ENCODE measurements at regions not wholly inside any gene's neighbourhood (a gene's known extent, or its start where the extent isn't known, plus 50 kb on each side); places are given as distances from the start of the nearest gene placed in this dataset.
"Not testable (repeated sequence)": the region's sequence is repeated elsewhere in the genome, so short reads cannot be mapped to it uniquely, and the experiment has no call there.

DNA sequence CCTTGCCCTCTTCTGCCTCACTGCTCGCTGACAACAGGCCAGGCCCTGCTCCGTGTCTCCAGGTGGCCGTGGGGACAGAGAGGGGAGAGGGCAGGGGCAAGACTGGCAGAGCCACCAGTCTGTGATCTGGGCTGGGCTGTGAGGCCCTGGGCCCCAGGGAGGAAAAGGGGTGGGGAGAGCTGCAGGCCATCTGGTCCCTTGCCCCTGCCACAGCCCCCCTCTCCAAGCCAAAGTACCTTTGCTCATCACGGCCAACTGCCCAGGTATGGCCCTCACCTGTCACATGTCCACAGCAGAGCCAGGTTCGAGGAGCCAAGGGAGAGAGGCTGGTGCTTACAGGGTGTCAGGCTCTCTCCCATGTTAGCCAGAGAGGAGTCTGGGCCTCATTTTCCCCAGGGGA lies 91.4 kb upstream of the LHX1 start:
- no peak for DNase-seq (ENCODE audit: low read depth)

DNA sequence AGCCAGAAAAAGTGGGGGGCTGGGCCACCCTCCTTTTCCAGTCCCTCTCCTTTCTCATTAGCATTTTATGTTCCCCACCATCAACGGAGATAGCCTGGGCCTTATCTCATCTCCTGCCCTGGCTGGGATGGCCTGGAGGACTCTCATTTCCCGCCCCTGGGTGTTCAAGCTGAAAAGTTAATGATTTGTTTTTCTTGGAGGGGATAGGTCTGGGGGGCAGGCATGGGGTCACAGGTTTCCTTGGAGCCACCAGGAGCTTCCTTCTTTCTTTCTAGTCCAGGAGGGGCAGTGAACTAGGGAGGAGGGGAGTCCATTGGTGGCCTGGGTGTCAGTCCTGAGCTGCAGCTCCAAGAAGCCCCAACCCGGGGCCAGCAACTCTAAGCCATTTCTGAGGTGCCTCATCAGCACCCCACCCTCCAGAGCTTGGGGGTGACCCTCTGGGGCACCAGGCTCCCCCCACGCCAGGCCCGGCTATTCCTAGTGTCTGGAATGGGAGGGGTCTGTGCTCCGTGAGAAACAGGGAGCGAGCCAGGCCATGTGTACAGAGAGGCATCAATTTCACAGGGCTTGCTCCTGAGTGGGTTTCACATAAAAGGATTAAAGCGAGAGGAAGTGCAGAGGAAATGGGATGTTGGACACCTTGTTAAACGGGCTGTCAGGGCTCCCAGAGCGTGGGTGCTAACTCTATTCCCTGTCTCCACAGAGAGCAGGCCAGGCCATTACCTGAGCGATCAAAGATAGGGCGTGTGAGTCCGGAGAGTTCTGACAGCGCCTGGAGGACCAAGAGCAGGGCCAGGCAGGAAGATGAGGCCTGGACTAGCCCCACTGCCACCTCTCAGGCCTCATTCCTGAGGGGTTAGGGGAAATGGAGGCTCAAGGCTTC lies 90.6 kb upstream of the LHX1 start:
- no peak for DNase-seq (ENCODE audit: low read depth)

DNA sequence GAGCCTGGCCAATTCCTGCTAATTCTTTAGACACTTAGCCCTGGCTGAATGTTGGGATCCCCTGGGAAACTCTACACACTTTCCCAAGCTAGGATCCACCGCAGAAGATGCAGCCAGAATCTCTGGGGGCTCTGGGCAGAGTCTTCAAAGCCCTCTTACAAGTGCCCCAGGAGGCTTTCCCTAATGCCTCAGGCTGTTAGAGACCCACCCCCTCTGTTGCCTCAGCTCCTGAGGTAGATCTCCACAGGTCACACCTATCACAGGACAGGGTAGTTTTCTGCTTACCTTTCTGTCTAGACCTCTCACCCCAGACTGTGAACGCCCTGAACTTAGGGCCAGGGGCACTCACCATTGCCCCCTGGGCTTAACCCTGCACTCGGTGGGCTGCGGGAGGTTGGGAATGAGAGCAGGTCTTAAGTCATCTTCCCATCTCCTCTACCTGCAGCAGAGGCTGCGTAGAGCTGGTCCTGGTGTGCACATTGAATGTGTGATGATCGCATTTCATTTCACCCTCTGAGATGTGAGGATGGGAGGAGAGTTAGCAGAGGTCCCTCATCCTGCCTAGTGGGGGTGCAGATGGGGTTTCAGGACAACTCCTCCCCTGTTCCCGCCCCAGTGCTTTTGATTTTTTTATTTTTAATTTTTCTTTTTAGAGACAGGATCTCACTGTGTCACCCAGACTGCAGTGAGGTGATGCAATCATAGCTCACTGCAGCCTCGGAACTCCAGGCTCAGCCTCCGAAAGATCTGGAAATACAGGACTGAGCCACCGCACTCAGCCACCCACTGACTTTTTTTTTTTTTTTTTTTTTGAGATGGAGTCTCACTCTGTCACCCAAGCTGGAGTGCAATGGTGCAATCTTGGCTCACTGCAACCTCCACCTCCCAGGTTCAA lies 89.0 kb upstream of the LHX1 start:
- DNase-seq (ENCODE audit: low read depth): no peak

DNA sequence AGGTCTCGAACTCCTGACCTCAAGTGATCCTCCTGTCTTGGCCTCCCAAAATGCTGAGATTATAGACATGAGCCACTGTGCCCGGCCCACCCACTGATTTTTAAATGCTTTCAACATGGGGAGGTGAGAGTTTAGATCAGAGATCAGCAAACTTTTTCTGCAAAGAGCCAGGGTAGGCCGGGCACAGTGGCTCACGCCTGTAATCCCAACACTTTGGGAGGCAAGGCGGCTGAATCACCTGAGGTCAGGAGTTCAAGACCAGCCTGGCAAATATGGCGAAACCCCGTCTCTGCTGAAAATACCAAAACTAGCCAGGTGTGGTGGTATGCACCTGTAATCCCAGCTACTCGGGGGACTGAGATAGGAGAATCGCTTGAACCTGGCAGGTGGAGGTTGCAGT lies 88.3 kb upstream of the LHX1 start:
- not testable (repeated sequence) for DNase-seq (ENCODE audit: low read depth)

DNA sequence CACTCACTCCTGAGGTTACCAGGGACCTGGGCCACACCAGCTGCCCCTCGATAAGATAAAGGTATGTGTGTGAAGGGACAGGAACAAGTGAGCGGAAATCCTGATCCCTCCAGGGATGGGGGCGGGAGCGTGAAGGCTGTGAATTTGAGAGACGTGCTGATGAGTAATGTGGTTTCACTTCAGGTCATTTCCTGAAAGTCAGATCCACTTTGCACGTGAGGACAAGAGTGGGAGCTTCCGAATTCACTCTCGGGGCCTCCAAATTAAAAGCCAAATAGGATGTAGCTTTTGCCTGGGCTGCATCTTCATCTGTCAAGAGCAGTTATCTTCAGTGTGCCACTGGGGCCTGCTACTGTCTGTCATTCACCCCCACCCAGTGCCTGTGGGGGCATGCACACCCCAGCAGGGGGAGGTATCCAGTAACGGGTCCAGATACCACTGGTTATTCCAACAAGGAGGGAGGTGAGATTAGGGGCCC lies 87.4 kb upstream of the LHX1 start:
- no peak for DNase-seq (ENCODE audit: low read depth)

DNA sequence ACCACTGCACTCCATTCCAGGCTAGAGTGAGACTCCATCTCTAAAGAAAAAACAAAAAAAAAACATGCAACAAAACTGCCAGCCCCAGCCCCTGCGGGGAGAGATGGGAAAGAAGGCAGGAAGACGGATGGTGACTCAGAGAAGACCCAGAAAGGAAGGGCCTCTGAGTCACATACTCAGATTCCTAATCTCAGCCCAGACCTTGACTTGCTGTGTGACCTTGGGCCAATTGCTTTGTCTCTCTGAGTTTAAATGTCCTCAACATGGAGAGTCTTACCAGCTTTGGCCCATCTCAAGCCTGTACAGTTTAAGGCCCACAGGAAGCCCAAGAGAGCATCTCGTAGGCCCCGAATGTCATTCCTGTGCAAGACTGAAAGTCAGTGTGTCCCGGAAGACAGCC lies 86.5 kb upstream of the LHX1 start:
- no peak for DNase-seq (ENCODE audit: low read depth)

DNA sequence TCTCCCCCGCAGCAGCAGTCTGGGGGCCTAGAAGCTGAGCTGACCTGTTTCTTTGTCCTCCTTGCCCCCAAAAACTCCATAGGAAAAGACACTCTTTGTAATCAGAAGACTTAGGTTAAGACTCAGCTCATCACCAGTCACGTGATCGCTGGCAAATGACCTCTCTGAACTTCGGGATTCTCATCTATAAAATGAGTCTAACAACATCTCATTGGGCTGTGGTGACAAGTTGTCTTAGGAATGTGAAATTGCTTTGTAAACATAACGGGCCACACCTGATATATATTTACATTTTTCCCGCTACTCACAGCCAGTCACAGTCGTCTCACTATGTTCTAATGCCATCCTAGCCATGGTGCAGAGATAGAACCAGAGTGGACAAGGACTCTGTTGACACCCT lies 86.0 kb upstream of the LHX1 start:
- no peak for DNase-seq (ENCODE audit: low read depth)

DNA sequence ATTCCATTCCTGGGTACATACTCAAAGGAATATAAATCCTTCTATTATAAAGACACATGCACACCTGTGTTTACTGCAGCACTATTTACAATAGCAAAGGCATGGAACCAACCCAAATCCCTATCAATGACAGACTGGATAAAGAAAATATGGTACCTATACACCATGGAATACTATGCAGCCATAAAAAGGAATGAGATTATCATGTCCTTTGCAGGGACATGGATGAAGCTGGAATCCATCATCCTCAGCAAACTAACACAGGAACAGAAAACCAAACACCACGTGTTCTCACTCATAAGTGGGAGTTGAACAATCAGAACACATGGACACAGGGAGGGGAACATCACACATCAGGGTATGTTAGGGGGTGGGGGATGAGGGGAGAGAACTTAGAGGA lies 84.8 kb upstream of the LHX1 start:
- DNase-seq (ENCODE audit: low read depth): not testable (repeated sequence)

DNA sequence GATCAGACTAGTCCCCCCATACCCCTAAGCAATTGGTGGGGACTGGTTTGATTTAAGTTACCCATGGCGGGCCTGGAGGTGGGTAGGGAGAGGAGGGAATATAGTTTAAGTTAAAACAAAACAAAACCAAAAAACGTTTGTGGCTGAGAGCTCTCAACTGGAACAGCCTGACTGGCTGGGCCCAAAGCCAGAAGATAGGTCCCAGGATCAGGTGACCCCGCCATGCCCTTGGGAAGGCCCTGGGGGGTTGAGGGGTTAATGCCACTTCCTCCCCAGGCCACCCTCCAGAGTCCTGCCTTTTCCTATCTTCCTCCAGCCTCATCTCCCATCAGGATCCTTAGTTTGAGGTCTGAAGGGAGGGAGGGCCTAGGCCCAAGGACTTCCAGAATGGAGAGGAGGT lies 82.3 kb upstream of the LHX1 start:
- DNase-seq (ENCODE audit: low read depth): no peak

DNA sequence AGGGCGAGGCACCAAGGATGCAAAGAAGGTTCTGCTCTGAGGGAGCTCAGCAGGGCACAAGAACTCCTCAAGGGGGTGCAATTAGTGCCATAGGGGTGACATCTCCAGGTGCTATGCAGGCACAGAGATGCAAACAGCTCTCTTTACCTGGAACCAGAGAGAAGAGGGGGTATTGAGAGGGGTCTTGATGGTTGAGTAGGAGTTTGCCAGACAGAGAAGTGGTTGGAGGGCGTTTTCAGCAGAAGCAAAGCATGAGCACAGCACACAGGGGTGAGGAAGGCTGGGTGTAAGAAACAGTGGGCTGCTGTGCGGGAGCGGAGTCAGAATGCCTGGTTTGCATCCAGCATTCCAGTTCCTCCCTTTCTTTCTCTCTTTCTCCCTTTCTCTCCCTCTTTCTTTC lies 81.8 kb upstream of the LHX1 start:
- DNase-seq (ENCODE audit: low read depth): no peak

DNA sequence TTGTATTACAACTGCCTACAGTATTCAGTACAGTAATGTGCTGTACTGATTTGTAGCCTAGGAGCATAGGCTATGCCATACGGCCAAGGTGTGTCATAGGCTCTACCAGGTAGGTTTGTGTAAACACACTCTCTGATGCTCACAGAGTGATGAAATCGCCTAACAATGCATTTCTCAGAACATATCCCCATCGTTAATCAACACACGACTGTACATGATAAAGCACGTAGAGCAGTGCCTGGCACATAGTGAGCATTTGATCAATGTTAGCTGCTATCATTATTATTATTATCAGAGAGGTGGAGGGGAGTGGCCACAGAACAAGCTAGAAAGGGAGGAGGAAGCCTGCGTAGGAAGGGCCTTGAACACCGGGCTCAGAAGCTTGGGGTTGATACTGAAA lies 81.1 kb upstream of the LHX1 start:
- no peak for DNase-seq (ENCODE audit: low read depth)

DNA sequence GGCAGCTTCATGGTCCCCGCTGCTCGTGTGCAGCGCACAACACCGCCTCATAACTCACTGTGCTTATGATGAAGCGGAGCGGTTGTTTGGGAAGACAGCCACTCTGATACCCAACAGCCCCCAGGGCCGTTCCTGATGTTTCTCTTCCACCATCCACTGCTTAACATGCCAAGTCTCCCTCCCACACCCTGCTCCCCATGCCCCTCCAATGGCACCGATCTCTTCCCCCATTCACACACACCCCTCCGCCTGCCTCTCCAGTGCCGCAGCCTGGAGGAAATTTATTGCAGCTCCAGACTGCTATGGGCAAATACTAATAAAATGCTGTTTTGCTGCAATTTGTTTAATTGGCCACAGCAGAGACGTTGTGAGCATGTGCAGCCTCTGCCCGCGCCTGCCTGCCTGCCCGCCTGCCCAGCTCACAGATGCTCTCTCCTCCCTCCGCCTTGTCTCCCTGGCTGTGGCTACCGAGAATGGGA lies 80.3 kb upstream of the LHX1 start:
- no peak for DNase-seq (ENCODE audit: low read depth)

DNA sequence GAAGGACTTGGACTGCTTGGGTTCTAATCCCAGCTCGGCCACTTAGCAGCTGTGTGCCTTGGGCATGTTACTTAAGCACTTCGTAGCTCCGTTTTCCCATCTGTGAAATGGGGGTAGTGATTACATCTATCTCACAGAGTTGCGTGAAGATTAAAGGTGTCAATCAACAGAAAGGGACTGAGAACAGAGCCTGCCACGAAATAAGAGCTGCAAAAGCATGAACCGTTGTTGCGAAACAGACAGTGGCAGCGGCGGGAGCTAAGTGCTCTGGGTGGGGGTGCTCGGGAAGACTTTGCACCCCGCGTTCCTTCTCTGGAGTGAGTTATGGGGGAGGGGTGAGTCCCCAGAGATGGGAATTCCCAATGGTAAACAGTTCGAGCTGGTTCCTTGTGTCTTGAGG lies 79.6 kb upstream of the LHX1 start:
- DNase-seq (ENCODE audit: low read depth): no peak

DNA sequence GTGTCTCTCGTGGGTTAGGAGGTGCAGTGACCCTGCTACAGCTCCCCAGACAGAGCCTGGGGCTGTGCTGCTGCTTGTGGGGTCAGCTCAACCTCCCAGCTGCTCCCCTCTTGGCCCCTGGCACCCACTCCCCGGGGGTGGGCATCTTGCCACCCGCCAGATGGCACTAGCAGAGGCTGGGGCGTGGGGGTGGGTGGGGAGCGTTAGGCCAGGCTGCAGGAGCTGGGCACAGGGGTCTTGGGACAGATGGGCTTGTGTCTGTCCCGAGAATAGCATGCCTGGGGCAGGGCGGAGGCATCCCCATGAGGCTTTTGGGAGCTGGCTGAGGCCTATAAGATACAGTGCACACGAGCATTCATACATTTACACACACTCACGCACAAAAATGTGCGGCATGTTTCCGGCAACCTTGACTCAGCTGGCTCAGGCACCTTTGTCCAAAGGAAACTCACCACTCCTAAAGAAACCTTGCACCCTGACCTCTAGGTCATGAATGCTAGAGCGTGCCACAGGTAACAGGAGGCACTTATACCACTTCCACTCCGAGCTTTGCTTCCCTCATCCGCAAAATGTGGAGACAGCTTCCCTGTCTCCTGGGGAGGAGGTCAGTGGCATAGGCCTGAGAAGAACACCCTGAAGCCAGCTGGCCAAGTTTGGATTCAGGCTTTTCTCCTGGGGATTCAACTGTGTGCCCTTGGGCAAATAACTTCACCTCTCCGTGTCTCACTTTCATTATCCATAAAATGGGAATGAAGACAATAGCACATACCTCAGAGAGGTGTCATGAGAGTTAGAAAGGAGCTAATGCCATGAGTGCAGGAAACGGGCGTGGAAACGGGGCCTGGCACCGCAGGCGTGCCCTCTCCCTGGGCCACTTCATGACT lies 78.9 kb upstream of the LHX1 start:
- no peak for DNase-seq (ENCODE audit: low read depth)

DNA sequence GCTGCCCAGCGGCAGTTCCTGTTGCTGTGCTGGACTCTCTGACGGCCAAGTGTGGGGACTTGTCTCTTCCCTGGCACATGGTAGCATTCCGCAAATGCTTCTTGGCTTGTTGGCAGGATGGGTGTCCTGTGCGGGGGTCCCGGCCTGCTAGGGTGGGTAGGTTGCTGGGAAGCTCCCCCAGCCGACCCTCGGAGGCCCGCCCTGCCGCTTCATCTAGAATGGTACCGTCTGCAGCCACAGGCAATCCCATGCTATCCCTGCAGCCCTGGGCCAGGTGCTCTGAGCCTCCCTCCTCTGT lies 78.3 kb upstream of the LHX1 start:
- no peak for DNase-seq (ENCODE audit: low read depth)

DNA sequence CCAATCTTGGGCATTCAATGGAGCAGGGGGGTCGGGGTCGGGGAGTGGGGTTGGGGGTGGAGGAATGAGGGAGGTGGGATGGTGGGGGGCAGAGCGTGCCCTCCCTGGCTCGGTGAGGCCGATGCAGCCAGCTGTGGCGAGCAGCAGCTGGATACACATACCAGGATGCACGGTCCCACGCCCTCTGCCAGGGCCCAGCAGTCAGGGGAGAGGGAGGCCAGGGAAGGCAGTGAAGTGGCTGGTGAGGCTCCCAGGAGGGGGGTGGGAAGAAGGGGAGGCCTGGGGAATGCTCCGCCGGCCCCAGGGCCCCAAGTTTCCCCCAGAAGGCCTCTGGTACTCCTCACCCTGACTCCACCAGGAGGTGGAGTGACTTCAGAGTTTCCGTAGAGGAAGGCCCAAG lies 77.6 kb upstream of the LHX1 start:
- DNase-seq (ENCODE audit: low read depth): no peak

DNA sequence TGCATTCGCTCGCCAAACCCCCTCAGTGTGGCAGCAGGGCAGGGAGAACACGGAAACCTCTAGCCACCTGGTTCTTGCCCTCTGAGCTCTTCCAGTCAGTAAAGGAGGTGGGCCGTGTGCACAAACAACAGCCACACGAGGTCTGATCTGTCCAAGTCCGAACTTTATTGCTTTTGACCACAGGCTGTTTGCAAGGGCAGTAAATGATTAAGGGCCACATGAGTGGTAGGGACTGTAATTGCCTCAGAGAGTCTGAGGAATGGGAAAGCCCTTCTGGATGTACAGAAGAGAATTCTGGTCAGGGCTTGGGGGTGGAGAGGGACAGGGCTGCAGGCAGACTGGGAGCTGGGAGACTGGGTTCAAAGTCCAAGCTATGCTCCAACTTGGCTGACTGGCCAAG lies 75.7 kb upstream of the LHX1 start:
- no peak for DNase-seq (ENCODE audit: low read depth)

DNA sequence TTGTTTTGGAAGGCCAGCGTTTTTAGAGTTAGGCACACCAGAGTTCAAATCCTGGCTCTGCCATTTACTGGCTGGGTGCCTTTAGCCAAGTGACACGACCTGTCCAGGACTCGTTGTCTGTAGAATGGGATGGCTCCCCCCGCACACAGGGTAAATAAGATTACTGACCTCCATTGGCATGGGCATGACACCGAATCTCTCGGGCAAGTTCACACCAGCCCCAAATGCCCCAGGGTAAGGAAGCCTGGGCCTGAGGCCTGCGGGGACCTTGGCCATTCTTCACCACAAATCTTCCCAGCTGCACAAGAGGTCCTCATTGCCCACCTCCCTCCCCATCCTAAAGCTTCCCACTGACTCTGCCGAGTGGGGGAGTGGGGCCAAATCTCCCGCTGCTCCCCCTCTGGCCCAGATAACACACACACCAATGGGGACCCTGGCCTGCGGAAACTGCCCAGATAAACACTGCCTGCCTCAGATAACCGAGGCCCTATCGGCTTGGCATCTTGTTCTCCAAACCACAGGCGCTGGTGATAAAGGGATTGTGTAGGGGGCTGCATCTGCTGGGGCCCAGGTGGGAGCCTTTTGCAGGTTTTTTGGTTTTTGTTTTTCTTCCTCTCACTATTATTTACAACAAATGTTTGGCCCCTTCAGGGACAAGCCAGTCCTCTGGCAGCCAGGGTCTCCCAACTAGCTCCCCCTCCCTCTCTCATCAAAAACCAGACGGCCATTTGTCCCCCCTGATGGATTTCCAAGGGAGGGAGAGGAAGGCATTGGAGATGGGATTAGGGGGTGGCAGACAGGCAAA lies 75.0 kb upstream of the LHX1 start:
- DNase-seq (ENCODE audit: low read depth): no peak

DNA sequence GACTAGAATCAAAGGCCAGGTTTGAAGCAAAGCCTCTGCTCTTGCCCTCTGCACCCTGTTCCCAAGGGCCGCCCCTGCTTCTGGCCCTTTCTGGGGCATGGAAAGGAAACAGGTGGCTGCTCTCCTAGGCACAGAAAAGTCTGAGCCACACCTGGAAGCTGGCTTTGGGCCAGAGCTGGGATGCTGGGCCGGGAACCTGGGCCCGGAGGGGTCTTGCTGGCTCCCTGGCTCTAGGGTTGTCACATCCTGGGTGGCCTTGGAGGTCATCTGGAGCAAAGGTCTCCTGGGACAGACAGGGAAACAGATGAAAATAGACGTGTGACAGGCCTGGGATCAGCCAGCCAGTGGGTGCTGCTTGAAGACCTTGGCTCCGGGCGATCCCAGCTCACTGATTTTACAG lies 74.1 kb upstream of the LHX1 start:
- no peak for DNase-seq (ENCODE audit: low read depth)

DNA sequence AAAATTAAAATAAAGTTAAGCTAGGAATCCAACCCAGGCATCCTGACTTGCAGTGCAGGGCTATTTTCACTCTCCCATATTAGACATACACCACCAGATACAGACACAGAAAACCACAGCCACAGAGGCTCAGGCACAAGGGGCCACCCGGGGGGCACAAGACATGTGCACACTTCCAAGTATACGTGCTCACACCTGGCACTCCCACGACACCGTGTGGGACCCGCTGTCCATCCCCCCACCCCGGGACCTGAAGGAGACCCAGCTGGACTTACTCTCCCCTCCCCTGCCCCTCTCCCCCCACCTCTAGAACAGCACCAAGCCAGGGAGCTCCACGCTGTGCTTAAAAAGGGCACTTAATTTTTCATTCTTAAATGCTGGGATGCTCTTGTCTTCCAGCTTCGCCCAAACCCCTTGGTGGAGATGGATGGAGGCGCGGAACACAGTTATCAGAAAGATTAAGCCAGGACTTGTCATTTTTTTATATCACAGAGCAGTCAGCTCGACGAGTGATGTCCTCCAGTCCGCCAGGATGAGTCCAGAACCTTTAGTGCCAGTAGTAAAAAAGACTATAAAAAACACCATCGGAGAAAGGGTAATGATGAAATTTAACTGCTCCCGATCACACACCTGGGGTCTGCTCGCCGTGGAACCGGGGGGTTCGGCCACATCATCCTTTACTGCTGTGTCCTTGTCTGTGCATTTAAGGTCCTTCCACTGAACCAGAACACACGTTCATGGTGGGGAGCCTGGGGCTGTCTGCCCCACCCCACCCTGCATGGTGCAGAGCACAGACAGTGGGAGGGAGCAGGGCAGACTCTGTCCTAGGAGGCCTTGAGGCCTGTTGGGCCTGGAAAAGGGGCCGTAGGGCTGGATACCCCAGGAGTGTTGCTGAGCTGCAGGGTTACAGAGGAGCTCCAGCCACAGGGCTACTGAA lies 73.3 kb upstream of the LHX1 start:
- DNase-seq (ENCODE audit: low read depth): no peak
